Trophoblast cell (in vitro differentiated cells and primary cell): ENCODE measurements at regions not wholly inside any gene's neighbourhood (a gene's known extent, or its start where the extent isn't known, plus 50 kb on each side); places are given as distances from the start of the nearest gene placed in this dataset.
A peak's percentile ranks its signal among the peaks of the same experiment; 100 is the strongest.

Source experiments
- DNase-seq, 2 donors: peaks; one replicate each; pipeline ENCODE4 v3.0.0-alpha.2; 2016
- H2AFZ ChIP-seq: 2 replicates; pipeline ENCODE4 v1.6.1; 2013; ENCODE audit warnings: low read length, moderate library complexity, mild to moderate bottlenecking; ENCODE audit not compliant: insufficient read depth, poor library complexity
- H2AK5ac ChIP-seq: 2 replicates; pipeline ENCODE4 v1.6.1; 2013; ENCODE audit warnings: mild to moderate bottlenecking, low read length
- H2BK120ac ChIP-seq: 2 replicates; pipeline ENCODE4 v1.6.1; 2013; ENCODE audit warnings: low read length, mild to moderate bottlenecking, moderate library complexity; ENCODE audit not compliant: insufficient read depth, poor library complexity
- H2BK12ac ChIP-seq: 2 replicates; pipeline ENCODE4 v1.6.1; 2013; ENCODE audit warnings: mild to moderate bottlenecking, low read length, moderate library complexity
- H2BK5ac ChIP-seq: 2 replicates; pipeline ENCODE4 v1.6.1; 2013; ENCODE audit warnings: low read length, low read depth, moderate library complexity, mild to moderate bottlenecking; ENCODE audit not compliant: poor library complexity
- H3K14ac ChIP-seq: 2 replicates; pipeline ENCODE4 v1.6.1; 2013; ENCODE audit warnings: mild to moderate bottlenecking, low read length
- H3K18ac ChIP-seq: 2 replicates; pipeline ENCODE4 v1.6.1; 2013; ENCODE audit warnings: mild to moderate bottlenecking, low read length
- H3K23ac ChIP-seq: 2 replicates; pipeline ENCODE4 v1.6.1; 2013; ENCODE audit warnings: low read length
- H3K27ac ChIP-seq: 2 replicates; pipeline ENCODE4 v1.5.1; 2013; ENCODE audit warnings: low read depth, mild to moderate bottlenecking, inconsistent platforms, low read length, moderate library complexity
- H3K27me3 ChIP-seq: 2 replicates; pipeline ENCODE4 v1.6.1; 2013; ENCODE audit warnings: inconsistent platforms, mild to moderate bottlenecking, low read length, moderate library complexity; ENCODE audit not compliant: insufficient read depth
- H3K36me3 ChIP-seq, 2 experiments: 1 replicate in 1 of 2; 2 replicates in 1 of 2; pipeline ENCODE4 v1.6.1; 2013; ENCODE audit warnings: low read length in 2 of 2, mild to moderate bottlenecking in 2 of 2, moderate library complexity in 1 of 2; ENCODE audit not compliant: insufficient read depth in 2 of 2, control insufficient read depth in 1 of 2
- H3K4ac ChIP-seq: 2 replicates; pipeline ENCODE4 v1.6.1; 2013; ENCODE audit warnings: low read depth, mild to moderate bottlenecking, low read length, moderate library complexity
- H3K4me1 ChIP-seq, 2 experiments: 1 replicate in 1 of 2; 2 replicates in 1 of 2; pipeline ENCODE4 v1.6.1; 2013; ENCODE audit warnings: low read length in 2 of 2, mild to moderate bottlenecking in 2 of 2, moderate library complexity in 1 of 2; ENCODE audit not compliant: insufficient read depth in 2 of 2, control insufficient read depth in 1 of 2
- H3K4me2 ChIP-seq: 2 replicates; pipeline ENCODE4 v1.6.1; 2013; ENCODE audit warnings: inconsistent platforms, mild to moderate bottlenecking, low read length, moderate library complexity
- H3K4me3 ChIP-seq: 2 replicates; pipeline ENCODE4 v1.5.1; 2013; ENCODE audit warnings: mild to moderate bottlenecking, low read depth, low read length, inconsistent platforms
- H3K79me1 ChIP-seq: one replicate; pipeline ENCODE4 v1.6.1; 2013; ENCODE audit warnings: low read length
- H3K79me2 ChIP-seq: 2 replicates; pipeline ENCODE4 v1.6.1; 2013; ENCODE audit warnings: low read length, mild to moderate bottlenecking; ENCODE audit not compliant: control insufficient read depth, insufficient read depth, poor library complexity
- H3K9ac ChIP-seq: 2 replicates; pipeline ENCODE4 v1.6.1; 2013; ENCODE audit warnings: mild to moderate bottlenecking, low read length
- H3K9me3 ChIP-seq: 2 replicates; pipeline ENCODE4 v1.6.1; 2013; ENCODE audit warnings: low read depth, mild to moderate bottlenecking, control low read depth, inconsistent platforms, low read length; ENCODE audit not compliant: insufficient read depth
- H4K12ac ChIP-seq: 2 replicates; pipeline ENCODE4 v1.6.1; 2013; ENCODE audit warnings: low read depth, mild to moderate bottlenecking, low read length, moderate library complexity
- H4K8ac ChIP-seq: 2 replicates; pipeline ENCODE4 v1.6.1; 2013; ENCODE audit warnings: low read depth, mild to moderate bottlenecking, low read length, moderate library complexity
- H4K91ac ChIP-seq: one replicate; pipeline ENCODE4 v1.6.1; 2013; ENCODE audit warnings: low read depth, mild to moderate bottlenecking, low read length, moderate library complexity
- WGBS: extraction: QIAGEN DNeasy Blood & Tissue Kit; methylation state at CpG from one replicate; pipeline ENCODE4 v1.1.7; 2013; ENCODE audit warnings: missing lambda C conversion rate; ENCODE audit not compliant: insufficient read length, insufficient coverage; ENCODE audit errors: extremely low coverage; 5-methylcytosine and 5-hydroxymethylcytosine counted together

DNA sequence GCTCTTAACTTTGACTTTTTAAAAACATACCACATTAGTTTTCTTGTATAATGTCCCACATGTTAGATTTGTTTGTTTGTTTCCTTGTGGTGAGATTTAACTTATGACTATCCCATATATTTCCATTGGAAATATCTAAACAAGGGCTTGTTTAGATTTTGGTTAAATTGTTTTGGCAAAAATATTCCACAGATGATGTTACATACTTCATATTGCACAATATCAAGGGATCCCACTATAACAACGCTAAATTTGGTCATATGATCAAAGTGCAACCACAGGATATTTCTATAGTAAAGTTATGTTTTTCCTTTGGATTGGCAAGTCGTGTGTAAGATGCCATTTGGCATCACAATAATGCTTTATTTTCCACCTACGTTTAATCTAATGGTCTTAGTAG, 396.7 kb downstream of the TGFB2 start:
- no peaks in the 10 kb centered on the region for H3K79me1 ChIP-seq
- WGBS: no CpG with 5 or more reads among the region's 3 CpGs

DNA sequence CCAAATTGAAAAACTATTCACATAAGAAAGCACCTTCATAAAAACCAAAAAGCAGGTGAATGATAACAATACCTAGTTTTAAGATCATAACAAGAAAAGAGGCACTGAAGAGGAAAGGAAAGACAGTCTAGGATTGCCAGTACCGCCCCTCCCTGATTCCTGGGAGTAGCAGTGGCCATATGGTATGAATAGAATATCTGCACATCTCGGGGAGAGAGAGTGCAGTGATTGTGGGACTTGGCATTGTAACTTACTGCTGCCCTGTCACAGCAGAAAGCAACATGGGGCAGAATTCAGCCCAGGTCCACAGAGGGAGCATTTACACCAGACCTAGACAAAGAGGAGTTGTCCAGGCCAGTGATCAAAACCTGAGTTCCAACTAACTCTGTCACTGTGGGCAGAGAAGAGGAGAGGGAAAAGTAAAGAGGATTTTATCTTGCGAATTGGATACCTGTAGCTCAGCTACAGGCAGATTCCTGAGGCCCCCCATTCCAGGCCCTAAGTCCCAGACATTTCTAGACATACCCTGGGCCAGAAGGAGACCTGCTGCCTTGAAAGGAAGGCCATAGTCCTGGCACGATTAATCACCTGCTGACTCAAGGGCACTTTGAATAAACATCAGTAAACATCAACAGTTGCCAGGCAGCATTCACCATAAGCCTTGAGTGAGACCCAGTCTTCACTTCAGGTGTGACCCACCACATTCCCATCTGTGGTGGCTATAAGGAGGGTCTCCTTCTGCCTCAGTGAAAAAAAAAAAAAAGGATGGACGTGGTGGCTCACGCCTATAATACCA, 397.5 kb downstream of the TGFB2 start:
- no peak overlapping the region for H3K4me2 ChIP-seq
- H2BK5ac ChIP-seq: no peak overlapping the region
- no CpG with 5 or more reads among the region's 6 CpGs for WGBS
- no peak overlapping the region for H3K4me3 ChIP-seq
- H3K14ac ChIP-seq: no peak overlapping the region
- H3K9me3 ChIP-seq: no peaks in the 10 kb centered on the region
- no peak overlapping the region for H3K4ac ChIP-seq
- no peak overlapping the region for H3K27ac ChIP-seq
- H4K91ac ChIP-seq: no peak overlapping the region
- H3K79me1 ChIP-seq: no peaks in the 10 kb centered on the region
- H2AK5ac ChIP-seq: no peak overlapping the region
- no peaks in the 10 kb centered on the region for H3K27me3 ChIP-seq
- H3K18ac ChIP-seq: no peak overlapping the region
- H3K23ac ChIP-seq: no peak overlapping the region
- H2AFZ ChIP-seq: no peak overlapping the region
- H2BK120ac ChIP-seq: no peak overlapping the region
- no peak overlapping the region for H2BK12ac ChIP-seq
- no peak overlapping the region for H3K9ac ChIP-seq
- no peaks in the 10 kb centered on the region for H3K79me2 ChIP-seq
- DNase-seq: peak; percentile 37 to 52
- no peak overlapping the region for H4K8ac ChIP-seq
- no peaks in the 10 kb centered on the region for H3K36me3 ChIP-seq
- H3K4me1 ChIP-seq: no peaks in the 10 kb centered on the region
- H4K12ac ChIP-seq: no peak overlapping the region

More for the DNA sequence above, 396.7 kb downstream of the TGFB2 start:
- Histone ChIP-seq H2BK5ac (no peak overlapping the region), H2AFZ (no peak overlapping the region), H3K4me3 (no peak overlapping the region), H3K9me3 (no peaks in the 10 kb centered on the region), H4K12ac (no peak overlapping the region), H3K4ac (no peak overlapping the region), H3K27me3 (no peaks in the 10 kb centered on the region), H2BK120ac (no peak overlapping the region), H4K91ac (no peak overlapping the region), H3K4me2 (no peak overlapping the region), H3K9ac (no peak overlapping the region), H3K36me3 (no peaks in the 10 kb centered on the region), H2BK12ac (no peak overlapping the region), H3K14ac (no peak overlapping the region), H2AK5ac (no peak overlapping the region), H3K4me1 (no peaks in the 10 kb centered on the region), H3K23ac (no peak overlapping the region), H4K8ac (no peak overlapping the region), H3K27ac (no peak overlapping the region), H3K18ac (no peak overlapping the region), H3K79me2 (no peaks in the 10 kb centered on the region)
- no peak for DNase-seq

DNA sequence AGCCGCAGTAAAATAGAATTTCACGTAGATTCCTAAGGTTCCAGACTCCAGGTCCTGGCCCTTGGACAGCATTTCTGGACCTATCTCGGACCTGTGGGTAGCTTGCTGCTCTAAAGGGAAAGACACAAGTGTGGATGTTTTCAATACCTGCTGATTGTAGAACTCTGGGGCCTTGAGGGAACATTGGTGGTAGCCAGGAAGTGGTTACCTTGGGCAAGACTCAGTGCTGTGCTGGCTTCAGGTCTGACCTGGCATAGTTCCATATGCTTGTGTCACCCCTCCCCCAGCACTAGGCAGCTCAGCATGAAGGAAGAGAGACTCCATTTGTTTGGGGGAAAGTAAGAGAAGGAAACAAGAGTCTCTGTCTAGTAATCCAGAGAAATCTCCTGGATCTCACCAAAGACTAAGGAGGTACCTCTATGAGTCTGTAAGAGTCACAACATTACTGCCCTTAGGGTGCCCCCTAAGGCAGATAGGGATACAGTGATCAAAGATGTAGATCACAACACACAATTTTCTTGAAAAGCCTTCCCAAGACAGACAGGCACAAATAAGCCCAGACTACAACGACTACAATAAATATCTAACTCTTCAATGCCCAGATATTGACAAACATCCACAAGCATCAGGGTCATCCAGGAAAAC, 398.8 kb downstream of the TGFB2 start:
- Histone ChIP-seq H2AK5ac (no peak overlapping the region), H3K79me2 (no peaks in the 10 kb centered on the region), H2BK5ac (no peak overlapping the region), H3K27ac (no peak overlapping the region), H2BK12ac (no peak overlapping the region), H3K23ac (no peak overlapping the region), H2BK120ac (no peak overlapping the region), H3K4me1 (no peaks in the 10 kb centered on the region), H3K14ac (no peak overlapping the region), H3K27me3 (no peaks in the 10 kb centered on the region), H4K8ac (no peak overlapping the region), H4K91ac (no peak overlapping the region), H2AFZ (no peak overlapping the region), H3K36me3 (no peaks in the 10 kb centered on the region), H3K4ac (no peak overlapping the region), H4K12ac (no peak overlapping the region), H3K4me3 (no peak overlapping the region), H3K79me1 (no peaks in the 10 kb centered on the region), H3K4me2 (no peak overlapping the region), H3K9me3 (no peaks in the 10 kb centered on the region), H3K18ac (no peak overlapping the region), H3K9ac (no peak overlapping the region)
- no CpG with 5 or more reads among the region's 4 CpGs for WGBS
- peak; percentile 85 to 94 for DNase-seq

GRCh38 chr1:218748071-218748470, 402.9 kb downstream of the TGFB2 start:
- H3K4me2 ChIP-seq: no peak overlapping the region
- no peak overlapping the region for H2BK5ac ChIP-seq
- H2BK12ac ChIP-seq: no peak overlapping the region
- H3K27ac ChIP-seq: no peak overlapping the region
- H3K4me1 ChIP-seq: peaks cover 0 to 5% of the 10 kb centered on the region in 2 experiments
- H4K8ac ChIP-seq: no peak overlapping the region
- H3K79me2 ChIP-seq: no peaks in the 10 kb centered on the region
- no peak overlapping the region for H3K9ac ChIP-seq
- H4K91ac ChIP-seq: no peak overlapping the region
- no peak overlapping the region for H4K12ac ChIP-seq
- H3K18ac ChIP-seq: no peak overlapping the region
- DNase-seq: no peak
- no peaks in the 10 kb centered on the region for H3K27me3 ChIP-seq
- H3K36me3 ChIP-seq: no peaks in the 10 kb centered on the region
- no CpG with 5 or more reads among the region's 1 CpG for WGBS
- peaks cover 2% of the 10 kb centered on the region for H3K9me3 ChIP-seq
- no peak overlapping the region for H3K23ac ChIP-seq
- H3K4ac ChIP-seq: no peak overlapping the region
- no peak overlapping the region for H2BK120ac ChIP-seq
- no peak overlapping the region for H2AK5ac ChIP-seq
- no peak overlapping the region for H3K14ac ChIP-seq
- no peak overlapping the region for H2AFZ ChIP-seq
- no peak overlapping the region for H3K4me3 ChIP-seq
- no peaks in the 10 kb centered on the region for H3K79me1 ChIP-seq
